Retinal pigment epithelial cell (primary cell): ENCODE measurements at regions not wholly inside any gene's neighbourhood (a gene's known extent, or its start where the extent isn't known, plus 50 kb on each side); places are given as distances from the start of the nearest gene placed in this dataset.

ENCODE experiments used
- DNase-seq: peaks from one replicate; pipeline ENCODE4 v3.0.0-alpha.2; 2010; ENCODE audit warnings: low read depth
- H3K4me3 ChIP-seq: 2 replicates; pipeline ENCODE4 v1.5.1; 2011; ENCODE audit warnings: mild to moderate bottlenecking, low read length, control low read depth, moderate library complexity
- CTCF ChIP-seq: conservative IDR thresholded peaks from 2 replicates; pipeline ENCODE4 v1.5.1; 2011; ENCODE audit warnings: low read depth, low read length, control low read depth, inconsistent platforms

- TF ChIP-seq CTCF, result no peak
Measured at GRCh38 chr22:49480896-49481658, 346.6 kb downstream of the BRD1 start.

GRCh38 chr22:49480331-49480730 lies 347.3 kb downstream of the BRD1 start:
- DNase-seq, result no peak
- H3K4me3 ChIP-seq, result no peak overlapping the region
- TF ChIP-seq CTCF, result no peak

More at GRCh38 chr22:49480896-49481658, 346.6 kb downstream of the BRD1 start:
- DNase-seq, result no peak
- no peak overlapping the region for H3K4me3 ChIP-seq

- no peak overlapping the region for H3K4me3 ChIP-seq
- no peak for DNase-seq
- TF ChIP-seq CTCF, result no peak
Measured at GRCh38 chr22:49479566-49479965, 348.1 kb downstream of the BRD1 start.

- TF ChIP-seq CTCF, result no peak
- DNase-seq, result no peak
- no peak overlapping the region for H3K4me3 ChIP-seq
Measured at GRCh38 chr22:49476800-49477400, 350.8 kb downstream of the BRD1 start.

GRCh38 chr22:49476176-49476575 lies 351.5 kb downstream of the BRD1 start:
- TF ChIP-seq CTCF, result no peak
- no peak for DNase-seq
- H3K4me3 ChIP-seq, result no peak overlapping the region

GRCh38 chr22:49475253-49475652 lies 352.4 kb downstream of the BRD1 start:
- DNase-seq, result no peak
- TF ChIP-seq CTCF, result no peak
- H3K4me3 ChIP-seq, result no peak overlapping the region

- no peak for DNase-seq
- no peak for TF ChIP-seq CTCF
- no peak overlapping the region for H3K4me3 ChIP-seq
Measured at GRCh38 chr22:49473286-49473685, 354.4 kb downstream of the BRD1 start.
